Astrocyte of the spinal cord (primary cell): ENCODE measurements at regions not wholly inside any gene's neighbourhood (a gene's known extent, or its start where the extent isn't known, plus 50 kb on each side); places are given as distances from the start of the nearest gene placed in this dataset.

Experiments used
- DNase-seq: peaks from one replicate; pipeline ENCODE4 v3.0.0; 2011; ENCODE audit warnings: low read depth, low spot score
- H3K4me3 ChIP-seq: 2 replicates; pipeline ENCODE4 v1.5.1; 2011; ENCODE audit warnings: low read depth, mild to moderate bottlenecking, low read length, moderate library complexity
- CTCF ChIP-seq: IDR thresholded peaks from 2 replicates; pipeline ENCODE4 v1.5.1; 2012; ENCODE audit warnings: low read depth, mild to moderate bottlenecking, low read length, inconsistent platforms
- in situ Hi-C: cut with HindIII; loops from 2 replicates; pipeline ENCODE4 v1.10.0; 2017; ENCODE audit warnings: low sequenced_read_pairs

GRCh38 chr7:110592557-110592956 is 498.4 kb upstream of the LRRN3 start:
- TF ChIP-seq CTCF: no peak
- DNase-seq: no peak
- in situ Hi-C loops: no loop called here
- H3K4me3 ChIP-seq: no peak overlapping the region

- no peak for TF ChIP-seq CTCF
- in situ Hi-C loops: no loop called here
These were observed 497.6 kb upstream of the LRRN3 start for GRCh38 chr7:110593355-110593754.

GRCh38 chr7:110595694-110596093 is 495.2 kb upstream of the LRRN3 start:
- no peak for DNase-seq
- TF ChIP-seq CTCF: no peak
- H3K4me3 ChIP-seq: no peak overlapping the region
- in situ Hi-C loops: no loop called here

More at GRCh38 chr7:110593355-110593754, 497.6 kb upstream of the LRRN3 start:
- no peak for DNase-seq
- H3K4me3 ChIP-seq: no peak overlapping the region

GRCh38 chr7:110600956-110601355 is 490.0 kb upstream of the LRRN3 start:
- H3K4me3 ChIP-seq: no peak overlapping the region
- TF ChIP-seq CTCF: no peak
- in situ Hi-C loops: no loop called here
- DNase-seq: no peak

- no peak for TF ChIP-seq CTCF
- H3K4me3 ChIP-seq: no peak overlapping the region
- DNase-seq: no peak
- in situ Hi-C loops: no loop called here
These were observed 489.2 kb upstream of the LRRN3 start for GRCh38 chr7:110601710-110602109.

- in situ Hi-C loops: no loop called here
- no peak overlapping the region for H3K4me3 ChIP-seq
- no peak for DNase-seq
- TF ChIP-seq CTCF: no peak
These were observed 486.7 kb upstream of the LRRN3 start for GRCh38 chr7:110604206-110604605.

- no peak overlapping the region for H3K4me3 ChIP-seq
- TF ChIP-seq CTCF: no peak
- no peak for DNase-seq
- in situ Hi-C loops: no loop called here
These were observed 486.0 kb upstream of the LRRN3 start for GRCh38 chr7:110604885-110605284.
